Liver (tissue), 8 donors: ENCODE measurements at regions not wholly inside any gene's neighbourhood (a gene's known extent, or its start where the extent isn't known, plus 50 kb on each side); places are given as distances from the start of the nearest gene placed in this dataset.

Source experiments
- DNase-seq: peaks from one replicate; pipeline ENCODE4 v3.0.0-alpha.2; 2017; ENCODE audit warnings: low spot score
- H3K27ac ChIP-seq, 2 donors: one replicate each; pipeline ENCODE4 v1.7.0; 2013; ENCODE audit warnings: inconsistent platforms in 2 of 2, low read length in 2 of 2, control low read depth in 1 of 2, low read depth in 1 of 2, mild to moderate bottlenecking in 1 of 2
- H3K27me3 ChIP-seq, 4 donors: one replicate each; pipeline versions ENCODE4 v1.6.1 to v1.7.0; 2013; ENCODE audit warnings: low read length in 3 of 4, inconsistent platforms in 1 of 4, mild to moderate bottlenecking in 1 of 4, moderate library complexity in 1 of 4; ENCODE audit not compliant: control insufficient read depth in 4 of 4, insufficient read depth in 4 of 4
- H3K36me3 ChIP-seq, 4 donors: one replicate each; pipeline versions ENCODE4 v1.6.1 to v1.7.0; 2013; ENCODE audit warnings: low read length in 3 of 4, mild to moderate bottlenecking in 3 of 4, low read depth in 1 of 4, moderate library complexity in 1 of 4; ENCODE audit not compliant: control insufficient read depth in 4 of 4, insufficient read depth in 3 of 4
- H3K4me1 ChIP-seq, 4 donors: one replicate each; pipeline versions ENCODE4 v1.6.1 to v1.7.0; 2013; ENCODE audit warnings: low read length in 3 of 4, mild to moderate bottlenecking in 3 of 4, moderate library complexity in 1 of 4; ENCODE audit not compliant: control insufficient read depth in 4 of 4, insufficient read depth in 4 of 4
- H3K4me3 ChIP-seq, 3 donors: one replicate each; pipeline versions ENCODE4 v1.6.1 to v1.7.0; 2013; ENCODE audit warnings: low read length in 3 of 3, control low read depth in 1 of 3, low read depth in 1 of 3, mild to moderate bottlenecking in 1 of 3
- H3K9ac ChIP-seq, 2 donors: one replicate each; pipeline ENCODE4 v1.7.0; 2013; ENCODE audit warnings: low read length in 2 of 2, mild to moderate bottlenecking in 2 of 2, moderate library complexity in 2 of 2, control low read depth in 1 of 2, low read depth in 1 of 2
- H3K9me3 ChIP-seq, 4 donors: one replicate each; pipeline versions ENCODE4 v1.6.1 to v1.7.0; 2013; ENCODE audit warnings: low read length in 3 of 4; ENCODE audit not compliant: control insufficient read depth in 4 of 4
- CTCF ChIP-seq: fragments of 150-350 bp; IDR thresholded peaks from 2 replicates; pipeline ENCODE4 v1.5.1; 2017; ENCODE audit warnings: improper control_type of control experiment, low read depth, low read length; ENCODE audit not compliant: missing input control
- EGR1 ChIP-seq, 2 donors: IDR thresholded peaks; 2 replicates each; pipeline ENCODE4 v1.6.1; 2016 to 2018; ENCODE audit warnings: antibody characterized with exemption in 2 of 2, low read depth in 2 of 2
- FOXA1 ChIP-seq: IDR thresholded peaks from 2 replicates; pipeline ENCODE4 v1.6.1; 2016; ENCODE audit warnings: antibody characterized with exemption
- FOXA2 ChIP-seq: IDR thresholded peaks from 2 replicates; pipeline ENCODE4 v1.6.1; 2016; ENCODE audit warnings: antibody characterized with exemption
- GABPA ChIP-seq, 2 donors: IDR thresholded peaks in 1 of 2; conservative IDR thresholded peaks in 1 of 2; 2 replicates each; pipeline ENCODE4 v1.6.1; 2016; ENCODE audit warnings: antibody characterized with exemption in 2 of 2, mild to moderate bottlenecking in 1 of 2, moderate library complexity in 1 of 2
- HNF4A ChIP-seq, 2 donors: conservative IDR thresholded peaks; 2 replicates each; pipeline ENCODE4 v1.6.1; 2016; ENCODE audit warnings: antibody characterized with exemption in 2 of 2, mild to moderate bottlenecking in 2 of 2
- HNF4G ChIP-seq: IDR thresholded peaks from 2 replicates; pipeline ENCODE4 v1.6.1; 2016; ENCODE audit warnings: antibody characterized with exemption
- JUND ChIP-seq, 2 donors: IDR thresholded peaks; 2 replicates each; pipeline ENCODE4 v1.6.1; 2016; ENCODE audit warnings: antibody characterized with exemption in 2 of 2
- RAD21 ChIP-seq, 2 donors: IDR thresholded peaks; 2 replicates each; pipeline ENCODE4 v1.6.1; 2016; ENCODE audit warnings: antibody characterized with exemption in 2 of 2, mild to moderate bottlenecking in 2 of 2
- RXRA ChIP-seq, 2 donors: IDR thresholded peaks; 2 replicates each; pipeline ENCODE4 v1.6.1; 2017 to 2018; ENCODE audit warnings: antibody characterized with exemption in 2 of 2, mild to moderate bottlenecking in 1 of 2
- SP1 ChIP-seq: IDR thresholded peaks from 2 replicates; pipeline ENCODE4 v1.6.1; 2018; ENCODE audit warnings: antibody characterized with exemption, mild to moderate bottlenecking
- YY1 ChIP-seq: IDR thresholded peaks from 2 replicates; pipeline ENCODE4 v1.6.1; 2016; ENCODE audit warnings: antibody characterized with exemption, mild to moderate bottlenecking
- WGBS: extraction: QIAGEN DNeasy Blood & Tissue Kit; methylation state at CpG from one replicate; pipeline ENCODE4 v1.1.7; 2013; 5-methylcytosine and 5-hydroxymethylcytosine counted together
- TF ChIP-seq, protein P1 (sequence below): IDR thresholded peaks from 2 replicates; pipeline ENCODE4 v1.6.1; 2016; ENCODE audit warnings: antibody characterized with exemption
- TF ChIP-seq, protein P2 (sequence below): IDR thresholded peaks from 2 replicates; pipeline ENCODE4 v1.6.1; 2016; ENCODE audit warnings: antibody characterized with exemption, mild to moderate bottlenecking
- TF ChIP-seq, protein P3 (sequence below): IDR thresholded peaks from 2 replicates; pipeline ENCODE4 v1.6.1; 2016; ENCODE audit warnings: antibody characterized with exemption
- TF ChIP-seq, protein P4 (sequence below): IDR thresholded peaks from 2 replicates; pipeline ENCODE4 v1.6.1; 2016; ENCODE audit warnings: antibody characterized with exemption
- donor health status: healthy.
- donor health status: healthy.
- donor health status: healthy.
- donor health status: healthy.
- donor health status: healthy.

DNA sequence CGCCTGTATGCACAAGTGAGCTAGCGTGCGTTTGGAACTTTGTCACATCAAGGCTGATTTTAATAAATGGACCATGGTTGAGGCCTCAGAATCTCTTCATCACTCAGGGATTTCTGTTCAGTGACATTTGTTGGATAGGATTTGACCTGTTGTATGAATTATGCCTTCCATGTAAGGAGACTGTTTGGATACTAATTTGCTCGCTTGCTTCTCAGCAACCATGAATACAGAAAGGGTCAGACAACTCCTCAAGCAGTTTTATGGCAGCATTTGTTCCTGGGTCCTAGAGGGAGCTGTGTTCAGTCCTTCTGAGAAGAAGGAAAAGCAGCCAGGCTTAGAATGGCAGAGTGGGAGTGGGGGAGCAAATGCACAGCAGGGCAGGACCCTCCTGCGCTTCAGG, 269.7 kb upstream of the LCORL start:
- no peak overlapping the region for H3K27ac ChIP-seq
- WGBS: 82% methylated on average over 5 of the region's 5 CpGs
- no peaks in the 10 kb centered on the region for H3K27me3 ChIP-seq
- no peaks in the 10 kb centered on the region for H3K4me1 ChIP-seq
- H3K4me3 ChIP-seq: no peak overlapping the region
- no peak for DNase-seq
- H3K9me3 ChIP-seq: no peaks in the 10 kb centered on the region
- H3K36me3 ChIP-seq: no peaks in the 10 kb centered on the region
- TF ChIP-seq HNF4A (conservative IDR thresholded peaks at IDR 0.05): no peak
- TF ChIP-seq, protein P1, sequence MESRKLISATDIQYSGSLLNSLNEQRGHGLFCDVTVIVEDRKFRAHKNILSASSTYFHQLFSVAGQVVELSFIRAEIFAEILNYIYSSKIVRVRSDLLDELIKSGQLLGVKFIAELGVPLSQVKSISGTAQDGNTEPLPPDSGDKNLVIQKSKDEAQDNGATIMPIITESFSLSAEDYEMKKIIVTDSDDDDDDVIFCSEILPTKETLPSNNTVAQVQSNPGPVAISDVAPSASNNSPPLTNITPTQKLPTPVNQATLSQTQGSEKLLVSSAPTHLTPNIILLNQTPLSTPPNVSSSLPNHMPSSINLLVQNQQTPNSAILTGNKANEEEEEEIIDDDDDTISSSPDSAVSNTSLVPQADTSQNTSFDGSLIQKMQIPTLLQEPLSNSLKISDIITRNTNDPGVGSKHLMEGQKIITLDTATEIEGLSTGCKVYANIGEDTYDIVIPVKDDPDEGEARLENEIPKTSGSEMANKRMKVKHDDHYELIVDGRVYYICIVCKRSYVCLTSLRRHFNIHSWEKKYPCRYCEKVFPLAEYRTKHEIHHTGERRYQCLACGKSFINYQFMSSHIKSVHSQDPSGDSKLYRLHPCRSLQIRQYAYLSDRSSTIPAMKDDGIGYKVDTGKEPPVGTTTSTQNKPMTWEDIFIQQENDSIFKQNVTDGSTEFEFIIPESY: no peak
- TF ChIP-seq HNF4G: no peak
- no peak for TF ChIP-seq SP1
- TF ChIP-seq FOXA1: no peak
- no peak for TF ChIP-seq GABPA (IDR thresholded peaks at IDR 0.05 in 1 of 2, conservative IDR thresholded peaks at IDR 0.05 in 1 of 2)
- TF ChIP-seq RXRA (IDR thresholded peaks at IDR 0.05): no peak
- no peak for TF ChIP-seq FOXA2
- TF ChIP-seq, protein P2, sequence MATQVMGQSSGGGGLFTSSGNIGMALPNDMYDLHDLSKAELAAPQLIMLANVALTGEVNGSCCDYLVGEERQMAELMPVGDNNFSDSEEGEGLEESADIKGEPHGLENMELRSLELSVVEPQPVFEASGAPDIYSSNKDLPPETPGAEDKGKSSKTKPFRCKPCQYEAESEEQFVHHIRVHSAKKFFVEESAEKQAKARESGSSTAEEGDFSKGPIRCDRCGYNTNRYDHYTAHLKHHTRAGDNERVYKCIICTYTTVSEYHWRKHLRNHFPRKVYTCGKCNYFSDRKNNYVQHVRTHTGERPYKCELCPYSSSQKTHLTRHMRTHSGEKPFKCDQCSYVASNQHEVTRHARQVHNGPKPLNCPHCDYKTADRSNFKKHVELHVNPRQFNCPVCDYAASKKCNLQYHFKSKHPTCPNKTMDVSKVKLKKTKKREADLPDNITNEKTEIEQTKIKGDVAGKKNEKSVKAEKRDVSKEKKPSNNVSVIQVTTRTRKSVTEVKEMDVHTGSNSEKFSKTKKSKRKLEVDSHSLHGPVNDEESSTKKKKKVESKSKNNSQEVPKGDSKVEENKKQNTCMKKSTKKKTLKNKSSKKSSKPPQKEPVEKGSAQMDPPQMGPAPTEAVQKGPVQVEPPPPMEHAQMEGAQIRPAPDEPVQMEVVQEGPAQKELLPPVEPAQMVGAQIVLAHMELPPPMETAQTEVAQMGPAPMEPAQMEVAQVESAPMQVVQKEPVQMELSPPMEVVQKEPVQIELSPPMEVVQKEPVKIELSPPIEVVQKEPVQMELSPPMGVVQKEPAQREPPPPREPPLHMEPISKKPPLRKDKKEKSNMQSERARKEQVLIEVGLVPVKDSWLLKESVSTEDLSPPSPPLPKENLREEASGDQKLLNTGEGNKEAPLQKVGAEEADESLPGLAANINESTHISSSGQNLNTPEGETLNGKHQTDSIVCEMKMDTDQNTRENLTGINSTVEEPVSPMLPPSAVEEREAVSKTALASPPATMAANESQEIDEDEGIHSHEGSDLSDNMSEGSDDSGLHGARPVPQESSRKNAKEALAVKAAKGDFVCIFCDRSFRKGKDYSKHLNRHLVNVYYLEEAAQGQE: no peak
- TF ChIP-seq YY1: no peak
- no peak for TF ChIP-seq CTCF
- H3K9ac ChIP-seq: no peak overlapping the region

- Histone ChIP-seq H3K9ac (no peak overlapping the region), H3K27me3 (no peaks in the 10 kb centered on the region), H3K9me3 (peaks cover 0 to 2% (median 0%) of the 10 kb centered on the region in 4 donors), H3K4me3 (no peak overlapping the region), H3K4me1 (no peaks in the 10 kb centered on the region), H3K36me3 (no peaks in the 10 kb centered on the region), H3K27ac (no peak overlapping the region)
- DNase-seq: no peak
- no peak for TF ChIP-seq EGR1 (IDR thresholded peaks at IDR 0.05; ENCODE audit: low read depth in 2 of 2)
- TF ChIP-seq, protein P1: no peak
- no peak for TF ChIP-seq GABPA (IDR thresholded peaks at IDR 0.05 in 1 of 2, conservative IDR thresholded peaks at IDR 0.05 in 1 of 2)
- TF ChIP-seq JUND (IDR thresholded peaks at IDR 0.05): no peak
- TF ChIP-seq, protein P3, sequence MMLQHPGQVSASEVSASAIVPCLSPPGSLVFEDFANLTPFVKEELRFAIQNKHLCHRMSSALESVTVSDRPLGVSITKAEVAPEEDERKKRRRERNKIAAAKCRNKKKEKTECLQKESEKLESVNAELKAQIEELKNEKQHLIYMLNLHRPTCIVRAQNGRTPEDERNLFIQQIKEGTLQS: no peak
- TF ChIP-seq HNF4G: no peak
- no peak for TF ChIP-seq FOXA1
- TF ChIP-seq SP1: no peak
- TF ChIP-seq RXRA (IDR thresholded peaks at IDR 0.05): no peak
- TF ChIP-seq, protein P4, sequence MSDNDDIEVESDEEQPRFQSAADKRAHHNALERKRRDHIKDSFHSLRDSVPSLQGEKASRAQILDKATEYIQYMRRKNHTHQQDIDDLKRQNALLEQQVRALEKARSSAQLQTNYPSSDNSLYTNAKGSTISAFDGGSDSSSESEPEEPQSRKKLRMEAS: no peak
- TF ChIP-seq HNF4A (conservative IDR thresholded peaks at IDR 0.05): no peak
- TF ChIP-seq RAD21 (IDR thresholded peaks at IDR 0.05): no peak
- WGBS: 69% methylated on average over 4 of the region's 4 CpGs
Observed at GRCh38 chr4:18285357-18285756, 263.8 kb upstream of the LCORL start.
